ENCODE measurements at regions not wholly inside any gene's neighbourhood (a gene's known extent, or its start where the extent isn't known, plus 50 kb on each side); places are given as distances from the start of the nearest gene placed in this dataset.

DNA sequence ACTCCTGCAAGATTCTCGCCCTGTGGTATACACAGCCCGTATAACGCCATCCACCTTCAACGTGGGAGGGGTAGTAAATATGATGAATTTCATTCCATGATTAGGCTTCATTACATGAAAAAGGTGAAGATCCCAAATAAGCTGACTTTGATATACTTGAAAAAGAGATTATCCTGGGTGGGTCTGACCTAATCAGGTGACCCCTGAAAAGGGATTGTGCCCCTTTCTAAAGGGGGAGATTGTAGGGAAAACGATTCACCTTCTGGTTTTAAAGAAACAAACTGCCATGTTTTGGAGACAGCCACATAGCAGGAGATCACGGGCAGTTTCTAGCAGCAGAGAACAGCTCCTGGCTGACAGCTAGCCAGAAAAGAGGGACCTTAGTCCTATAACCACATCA lies 155.1 kb upstream of the SMLR1 start:
- TF ChIP-seq CTCF (IDR thresholded peaks at IDR 0.05; ENCODE audit: poor library complexity, severe bottlenecking): no peak
- no peak for TF ChIP-seq MXI1 (conservative IDR thresholded peaks at IDR 0.05; ENCODE audit: poor library complexity, severe bottlenecking)
- TF ChIP-seq POLR2AphosphoS5 (IDR thresholded peaks at IDR 0.05): no peak
- no peak for TF ChIP-seq TAF1 (IDR thresholded peaks at IDR 0.05; ENCODE audit: low read depth)
- TF ChIP-seq EP300 (conservative IDR thresholded peaks at IDR 0.05; ENCODE audit: poor library complexity, severe bottlenecking): no peak

Measured in neural cell (in vitro differentiated cells).